HG02938 (cell line): ENCODE measurements at regions not wholly inside any gene's neighbourhood (a gene's known extent, or its start where the extent isn't known, plus 50 kb on each side); places are given as distances from the start of the nearest gene placed in this dataset.

ENCODE experiments used
- ATAC-seq: cut with Tn5 transposase; IDR thresholded peaks from one replicate; pipeline ENCODE4 v1.9.1; 2021; ENCODE audit warnings: mild to moderate bottlenecking, moderate library complexity; ENCODE audit not compliant: unreplicated experiment

DNA sequence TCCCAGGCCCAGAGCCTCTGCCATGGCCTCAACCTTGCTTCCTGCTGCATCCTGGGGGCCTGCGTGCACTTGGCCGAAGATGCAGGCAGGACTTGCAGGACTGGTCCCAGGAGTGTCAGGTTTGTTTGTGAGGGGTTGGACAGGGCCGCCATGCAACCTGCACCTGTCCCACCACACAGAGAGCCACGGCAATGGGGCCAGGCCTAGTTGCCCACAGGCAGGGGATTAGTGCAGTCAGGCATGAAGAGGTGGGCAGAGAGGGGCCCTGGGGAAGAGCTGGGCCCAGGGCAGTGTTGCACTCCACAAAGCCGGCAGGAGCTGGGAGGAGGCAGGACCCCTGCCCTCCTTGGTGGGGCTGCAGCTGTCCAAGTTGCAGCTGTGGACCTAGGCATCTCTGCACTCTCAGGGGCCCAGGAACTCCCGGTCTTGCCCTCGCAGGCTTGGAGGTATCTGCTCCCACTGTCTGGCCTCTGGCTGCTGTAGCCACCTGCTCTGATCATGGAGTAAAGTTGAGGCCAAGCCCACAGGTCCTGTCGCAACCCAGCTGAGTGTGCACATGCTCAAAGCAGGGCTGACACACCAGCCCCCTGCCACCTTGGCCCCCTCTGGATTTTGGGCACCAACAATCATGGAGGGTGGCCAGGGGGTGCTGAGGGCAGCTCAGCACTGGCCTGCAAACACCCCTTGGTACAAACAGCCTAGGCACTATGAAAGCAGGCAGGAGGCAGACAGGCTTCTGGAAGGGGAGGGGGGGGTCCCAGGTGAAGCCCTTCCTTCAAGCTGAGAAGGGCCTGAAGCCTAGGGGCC lies 190.4 kb upstream of the PCDH10 start:
- ATAC-seq = no peak

- no peak for ATAC-seq
Observed at GRCh38 chr4:132981611-132982010, 167.5 kb upstream of the PCDH10 start.

GRCh38 chr4:132982151-132982550 lies 166.9 kb upstream of the PCDH10 start:
- no peak for ATAC-seq

- ATAC-seq = no peak
Observed at GRCh38 chr4:132991111-132991510, 158.0 kb upstream of the PCDH10 start.

- ATAC-seq = no peak
Observed at GRCh38 chr4:132992686-132993085, 156.4 kb upstream of the PCDH10 start.

DNA sequence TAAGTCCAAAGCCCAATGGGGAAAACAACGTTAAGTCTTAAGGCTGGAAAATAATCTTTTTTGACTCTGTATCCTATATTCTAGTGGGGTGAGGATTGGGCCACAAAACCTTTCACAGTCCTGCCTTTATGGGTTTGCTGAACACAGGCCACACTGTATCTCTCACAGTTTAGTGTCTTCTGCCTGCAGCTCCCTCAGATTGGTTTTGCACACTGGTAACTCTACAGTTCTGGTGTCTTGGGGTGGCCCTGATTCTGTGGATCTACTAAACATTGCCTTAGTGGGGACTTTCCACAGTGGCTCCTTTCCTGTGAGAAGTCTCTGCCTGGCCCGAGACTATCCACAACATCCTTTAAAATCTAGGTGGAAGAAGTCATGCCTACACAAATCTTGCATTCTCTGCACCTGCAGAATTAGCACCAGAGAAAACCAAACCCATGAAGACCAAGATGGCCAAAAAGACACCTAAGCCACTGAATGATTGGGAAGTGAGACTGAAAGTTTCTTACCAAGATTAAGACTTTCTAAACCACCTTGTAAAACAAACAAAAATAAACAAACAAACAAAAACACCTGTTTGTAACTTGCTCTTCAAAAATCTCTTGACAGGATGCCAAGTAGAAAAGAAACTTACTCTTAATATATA lies 150.4 kb upstream of the PCDH10 start:
- no peak for ATAC-seq

DNA sequence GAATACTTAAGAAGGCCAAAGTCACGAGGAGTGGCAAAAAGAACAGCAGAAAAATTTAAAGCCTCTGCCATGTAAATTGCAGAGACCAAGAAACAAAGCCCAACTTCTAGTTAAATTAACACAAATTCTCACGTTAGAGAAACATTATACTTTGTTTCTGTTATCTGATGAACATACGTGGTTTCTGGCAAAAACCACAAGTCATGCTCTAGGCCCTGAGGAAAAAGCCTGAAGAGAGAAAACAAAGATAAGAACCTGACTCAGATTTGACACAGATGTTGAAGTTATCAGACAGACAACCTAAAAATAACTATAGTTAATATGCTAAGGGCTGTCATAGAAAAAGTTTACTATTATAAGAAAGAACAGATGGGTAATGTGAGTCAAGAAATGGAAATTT lies 149.1 kb upstream of the PCDH10 start:
- no peak for ATAC-seq

DNA sequence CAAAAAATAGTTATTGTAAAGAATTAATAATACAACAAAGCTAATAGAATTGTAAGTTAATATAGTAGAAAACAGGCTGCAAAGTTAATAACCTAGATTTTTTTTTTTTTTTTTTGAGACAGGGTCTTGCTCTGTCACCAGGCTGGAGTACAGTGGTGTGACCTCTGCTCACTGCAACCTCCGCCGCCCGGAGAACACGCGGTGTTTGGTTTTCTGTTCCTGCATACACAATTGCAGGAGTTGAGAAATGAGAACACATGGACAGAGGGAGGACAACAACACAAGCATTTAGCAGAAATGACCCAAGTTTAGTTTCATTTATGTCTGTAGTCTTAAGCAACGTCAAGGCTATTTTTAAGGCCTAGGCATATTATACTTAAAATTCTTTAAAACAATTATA lies 145.9 kb upstream of the PCDH10 start:
- no peak for ATAC-seq

DNA sequence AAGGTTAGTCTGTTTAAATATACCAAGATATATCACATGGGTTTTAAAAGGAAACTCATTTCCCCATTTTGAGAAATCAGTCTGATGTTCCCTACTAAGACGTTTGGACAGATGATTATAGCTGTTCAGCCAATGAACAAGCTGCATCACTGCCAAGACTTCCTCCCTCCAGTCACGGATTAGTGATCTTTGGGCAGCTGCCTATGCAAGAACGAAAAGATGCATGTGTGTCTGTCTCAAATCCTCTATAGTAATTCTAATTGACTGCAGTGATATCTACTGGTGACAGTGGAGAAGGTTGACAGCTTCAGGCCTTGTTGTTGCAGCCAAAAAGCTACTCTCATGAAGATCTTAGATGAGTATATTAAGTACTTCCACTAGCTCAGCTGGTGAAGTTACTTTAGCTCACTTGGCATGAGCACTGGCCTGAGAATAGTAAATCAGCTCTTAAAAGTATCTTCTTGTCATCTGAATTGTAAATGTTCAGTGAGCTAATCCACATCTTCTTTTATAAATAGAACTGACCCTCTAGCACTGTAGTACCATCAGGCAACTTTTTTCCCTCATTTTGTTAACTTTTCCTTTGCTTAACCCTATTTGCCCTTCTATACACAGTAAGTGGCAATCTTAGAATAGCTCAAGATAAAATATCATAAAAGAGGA lies 134.5 kb upstream of the PCDH10 start:
- no peak for ATAC-seq

DNA sequence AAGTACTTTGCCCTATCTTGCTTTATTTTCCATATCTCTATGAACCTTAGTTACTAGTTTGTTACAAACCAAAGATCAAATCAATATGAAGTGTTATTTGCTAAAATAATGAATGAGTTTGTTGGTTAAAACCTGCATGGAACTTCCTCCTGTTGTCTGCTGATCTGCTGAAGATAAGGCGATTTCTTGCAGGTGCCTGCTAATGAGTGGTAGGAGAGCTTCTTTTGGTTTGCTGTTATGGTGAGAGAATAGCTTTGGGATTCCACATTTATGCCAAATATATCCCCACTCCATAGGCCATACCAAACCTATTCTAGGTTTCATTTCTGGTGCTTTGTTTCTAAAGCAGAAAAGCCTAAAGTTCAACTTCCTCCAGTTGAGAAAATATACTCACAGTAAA lies 103.8 kb upstream of the PCDH10 start:
- no peak for ATAC-seq

- no peak for ATAC-seq
Observed at GRCh38 chr4:133046156-133046555, 102.9 kb upstream of the PCDH10 start.

DNA sequence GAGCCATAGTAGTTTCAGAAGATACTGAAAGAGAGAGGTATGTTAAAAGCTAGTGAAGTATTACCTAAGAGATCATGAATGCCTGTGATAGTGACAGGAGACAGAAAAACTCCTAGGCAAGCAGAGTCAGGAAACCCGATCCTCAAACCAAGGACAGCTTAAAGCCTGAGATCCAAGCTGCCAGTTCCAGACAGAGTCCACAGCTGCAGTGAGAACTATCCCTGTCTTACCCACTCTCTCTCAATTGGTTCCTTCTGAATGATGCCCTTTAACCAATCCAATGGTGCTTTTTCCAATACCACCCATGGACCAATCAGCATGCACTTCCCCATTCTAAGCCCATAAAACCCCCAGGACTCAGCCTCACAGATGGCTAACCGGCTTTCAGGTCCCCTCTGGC lies 90.4 kb upstream of the PCDH10 start:
- no peak for ATAC-seq

DNA sequence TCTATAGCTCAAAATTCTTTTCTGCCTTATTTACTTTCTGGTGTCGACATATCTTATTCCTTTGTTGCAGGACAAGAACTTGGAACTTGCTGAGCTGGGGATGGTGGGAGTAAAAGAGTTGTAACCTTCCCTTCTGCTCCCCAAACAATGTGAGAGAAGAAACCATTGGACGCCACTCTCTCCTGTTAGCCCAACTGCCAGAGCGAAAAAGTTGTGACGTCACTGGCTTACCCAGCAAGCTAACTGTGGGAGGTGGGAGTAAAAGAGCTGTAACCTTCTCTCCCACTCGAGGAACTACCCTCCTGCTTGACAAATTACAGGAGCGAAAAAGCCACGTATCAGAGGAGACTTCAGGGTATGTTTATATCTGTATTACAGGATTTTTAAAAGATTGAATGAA lies 90.0 kb upstream of the PCDH10 start:
- ATAC-seq = no peak

DNA sequence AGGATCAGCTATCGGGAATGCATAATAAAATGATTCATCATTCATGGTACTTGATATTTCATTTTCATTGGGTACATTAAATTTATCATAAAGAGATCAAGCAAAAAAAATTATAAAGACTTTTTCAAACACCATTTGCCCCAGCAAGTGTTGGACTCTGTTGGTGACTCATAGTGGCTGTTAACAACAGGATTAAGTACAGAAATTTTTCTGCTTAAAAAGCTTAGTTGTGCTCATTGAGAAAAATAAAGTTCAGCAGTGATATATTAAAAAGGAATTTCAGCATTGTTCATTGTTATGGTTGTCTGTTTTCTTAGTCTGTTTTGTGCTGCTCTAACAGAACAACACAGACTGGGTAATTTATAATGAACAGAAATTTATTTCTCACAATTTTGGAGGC lies 86.2 kb upstream of the PCDH10 start:
- ATAC-seq = no peak

DNA sequence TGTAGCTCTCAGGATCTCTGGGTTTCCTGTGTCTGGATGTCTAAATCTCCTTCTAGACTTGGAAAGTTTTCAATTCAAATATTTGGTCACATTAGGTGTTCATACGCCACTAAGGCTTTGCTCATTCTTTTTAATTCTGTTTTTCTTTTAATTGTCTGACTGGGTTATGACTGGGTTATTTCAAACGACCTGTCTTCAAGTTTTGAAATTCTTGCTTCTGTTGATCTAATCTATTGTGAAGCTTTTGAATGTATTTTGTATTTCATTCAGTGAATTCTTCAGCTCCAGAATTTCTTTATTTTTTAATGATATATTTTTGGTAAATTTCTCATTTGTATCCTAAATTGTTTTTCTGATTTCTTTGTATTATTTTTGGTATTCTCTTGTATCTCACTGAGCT lies 81.0 kb upstream of the PCDH10 start:
- no peak for ATAC-seq

- ATAC-seq = no peak
Observed at GRCh38 chr4:133081246-133081645, 67.8 kb upstream of the PCDH10 start.

DNA sequence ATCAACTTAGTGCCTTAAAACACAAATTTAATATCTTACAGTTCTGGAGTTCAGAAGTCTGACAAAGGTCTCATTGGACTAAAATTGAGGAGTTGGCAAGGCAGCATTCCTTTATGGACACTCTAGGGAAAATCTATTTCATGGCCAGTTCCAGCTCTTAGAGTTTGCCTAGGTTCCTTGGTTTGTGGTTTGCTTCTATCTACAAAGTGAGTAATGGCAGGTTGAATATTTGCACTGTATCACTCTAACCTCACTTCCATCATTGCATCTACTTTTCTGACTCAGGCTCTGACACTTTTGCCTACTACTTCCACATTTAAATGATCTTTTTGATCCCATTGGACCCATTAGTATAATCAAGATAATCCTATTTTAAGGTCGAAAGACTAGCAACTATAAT lies 64.7 kb upstream of the PCDH10 start:
- no peak for ATAC-seq

GRCh38 chr4:133095591-133095990 lies 53.5 kb upstream of the PCDH10 start:
- ATAC-seq = no peak

DNA sequence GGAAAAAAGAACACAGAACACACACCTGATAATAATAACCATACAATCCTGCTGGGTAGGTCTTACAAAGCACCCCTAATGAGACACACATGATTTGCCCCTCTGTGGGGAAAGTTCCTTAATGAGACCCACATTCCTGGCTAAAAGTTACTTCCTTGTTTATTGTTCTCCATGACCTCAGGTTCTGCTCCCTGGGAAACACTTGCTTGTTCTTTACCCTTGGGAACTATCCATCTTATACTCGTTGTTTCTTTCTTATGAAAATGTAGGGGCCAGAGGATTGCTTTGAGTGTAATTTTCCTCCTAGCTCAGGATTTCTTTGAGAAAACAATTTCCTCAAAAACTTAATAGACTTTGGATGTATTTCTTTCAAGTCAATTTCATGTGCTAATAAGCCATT lies 52.1 kb upstream of the PCDH10 start:
- ATAC-seq = no peak
